HepG2 (cell line): ENCODE measurements at regions not wholly inside any gene's neighbourhood (a gene's known extent, or its start where the extent isn't known, plus 50 kb on each side); places are given as distances from the start of the nearest gene placed in this dataset.

Experiments used
- ATAC-seq: fragments of 200-7000 bp; cut with Tn5 transposase; 3 replicates; pipeline ENCODE4 v1.9.1; 2020; ENCODE audit warnings: mild to moderate bottlenecking, moderate library complexity
- BruUV-seq: library from RNA; stranded (reverse); fragments of 400-500 nt; replicated peaks from 2 replicates; lab custom pipeline; 2021; lab: Mats Ljungman, UMichigan
- CTCF ChIA-PET: fragments of 300-600 bp; formaldehyde crosslinking; extraction: SDS; loops from one replicate; lab custom pipeline; 2021; ENCODE audit warnings: low total read pairs, inconsistent platforms, low intra/inter-chr PET ratio; lab: Yijun Ruan, JAX
- POLR2A ChIA-PET: fragments of 350-600 bp; sonication (Branson Sonifier 250); formaldehyde crosslinking; loops from one replicate; lab custom pipeline; 2020; ENCODE audit warnings: antibody characterized with exemption, inconsistent platforms; lab: Yijun Ruan, JAX
- DNase-seq: peaks from one replicate; pipeline ENCODE4 v3.0.0-alpha.2; 2015; ENCODE audit warnings: low spot score
- FAIRE-seq: peaks from 3 replicates; lab custom pipeline; 2011; peaks lifted over from hg19 to GRCh38; lab: Jason Lieb, UNC
- H2AFZ ChIP-seq: one replicate; pipeline ENCODE4 v1.6.1; 2011; ENCODE audit warnings: low read length, inconsistent platforms
- H3K27ac ChIP-seq: fragments of 300-600 bp; 3 replicates; pipeline ENCODE4 v1.8.0; 2011; ENCODE audit warnings: mixed run types, mild to moderate bottlenecking, mixed read lengths, low read length, inconsistent platforms; ENCODE audit not compliant: insufficient read depth; ENCODE audit errors: extremely low read length
- H3K27me3 ChIP-seq, 2 experiments: fragments of 200-600 bp in 1 of 2; 2 replicates in 1 of 2; 3 replicates in 1 of 2; pipeline versions ENCODE4 v1.6.0 to v1.8.0; 2011; ENCODE audit warnings: low read length in 2 of 2, mild to moderate bottlenecking in 2 of 2, moderate library complexity in 2 of 2, inconsistent platforms in 1 of 2; ENCODE audit not compliant: insufficient read depth in 2 of 2, control insufficient read depth in 1 of 2
- H3K36me3 ChIP-seq, 2 experiments: fragments of 200-600 bp in 1 of 2; replicated peaks in 1 of 2; 2 replicates in 1 of 2; 3 replicates in 1 of 2; pipeline versions ENCODE4 v1.5.1 to v1.8.0; 2011; ENCODE audit warnings: low read length in 2 of 2, inconsistent platforms in 1 of 2; ENCODE audit not compliant: insufficient read depth in 2 of 2, control insufficient read depth in 1 of 2
- H3K4me1 ChIP-seq: 2 replicates; pipeline ENCODE4 v1.5.1; 2012; ENCODE audit warnings: low read length, inconsistent platforms; ENCODE audit not compliant: insufficient read depth
- H3K4me2 ChIP-seq: 2 replicates; pipeline ENCODE4 v1.6.0; 2011; ENCODE audit warnings: low read depth, low read length, inconsistent platforms
- H3K4me3 ChIP-seq, 3 experiments: fragments of 200-600 bp in 1 of 3; sonication (generic), shearing (Covaris generic) in 1 of 3; replicated peaks in 1 of 3; 2 replicates each; pipeline ENCODE4 v1.5.1; 2011 to 2016; ENCODE audit warnings: low read length in 3 of 3, inconsistent platforms in 2 of 3, low read depth in 2 of 3, mild to moderate bottlenecking in 2 of 3, control low read depth in 1 of 3, mixed read lengths in 1 of 3; ENCODE audit not compliant: insufficient read depth in 1 of 3
- H3K79me2 ChIP-seq: one replicate; pipeline ENCODE4 v1.6.1; 2011; ENCODE audit warnings: low read length, inconsistent platforms; ENCODE audit not compliant: insufficient read depth
- H3K9ac ChIP-seq: 2 replicates; pipeline ENCODE4 v1.6.0; 2011; ENCODE audit warnings: mild to moderate bottlenecking, low read depth, low read length, inconsistent platforms; ENCODE audit not compliant: insufficient read depth
- H3K9me3 ChIP-seq: 2 replicates; pipeline ENCODE4 v1.5.1; 2012; ENCODE audit warnings: mild to moderate bottlenecking, low read length
- H4K20me1 ChIP-seq: 2 replicates; pipeline ENCODE4 v1.6.0; 2011; ENCODE audit warnings: inconsistent platforms, mild to moderate bottlenecking, low read length, moderate library complexity; ENCODE audit not compliant: insufficient read depth
- FOXK1 ChIP-seq: sonication (generic); formaldehyde crosslinking; IDR thresholded peaks from 2 replicates; pipeline ENCODE4 v1.4.0; 2020; ENCODE audit warnings: low read depth, missing genetic modification reagents, borderline replicate concordance
- MEIS2 ChIP-seq: sonication (generic); formaldehyde crosslinking; IDR thresholded peaks from 2 replicates; pipeline ENCODE4 v1.9.0; 2021; ENCODE audit warnings: mild to moderate bottlenecking, missing genetic modification reagents
- NR2F2 ChIP-seq: IDR thresholded peaks from 2 replicates; pipeline ENCODE4 v1.6.1; 2012; ENCODE audit warnings: low read depth, inconsistent platforms, borderline replicate concordance
- POLR2AphosphoS2 ChIP-seq: IDR thresholded peaks from 2 replicates; pipeline ENCODE4 v1.6.1; 2011; ENCODE audit warnings: low read depth, low read length, improper control_type of control experiment
- TFDP2 ChIP-seq: sonication (generic); formaldehyde crosslinking; IDR thresholded peaks from 2 replicates; pipeline ENCODE4 v1.4.0; 2020; ENCODE audit warnings: missing genetic modification reagents
- ZFP41 ChIP-seq: sonication (generic); formaldehyde crosslinking; IDR thresholded peaks from 2 replicates; pipeline ENCODE4 v1.4.0; 2020; ENCODE audit warnings: mild to moderate bottlenecking, missing genetic modification reagents, borderline replicate concordance
- ZKSCAN1 ChIP-seq: fragments of 150-350 bp; IDR thresholded peaks from 2 replicates; pipeline ENCODE4 v1.6.1; 2014; ENCODE audit warnings: low read length
- ZNF121 ChIP-seq: sonication (generic); formaldehyde crosslinking; IDR thresholded peaks from 2 replicates; pipeline ENCODE4 v1.5.0; 2020; ENCODE audit warnings: mild to moderate bottlenecking, missing genetic modification reagents
- ZNF414 ChIP-seq: sonication (generic); formaldehyde crosslinking; IDR thresholded peaks from 2 replicates; pipeline ENCODE4 v1.5.0; 2020; ENCODE audit warnings: missing genetic modification reagents
- ZNF441 ChIP-seq: sonication (generic); formaldehyde crosslinking; IDR thresholded peaks from 2 replicates; pipeline ENCODE4 v1.7.0; 2021; ENCODE audit warnings: missing genetic modification reagents, borderline replicate concordance
- ZNF746 ChIP-seq: sonication (generic); formaldehyde crosslinking; IDR thresholded peaks from 2 replicates; pipeline ENCODE4 v1.8.0; 2022; ENCODE audit warnings: mild to moderate bottlenecking, missing genetic modification reagents
- ZNF782 ChIP-seq: sonication (generic); formaldehyde crosslinking; IDR thresholded peaks from 2 replicates; pipeline ENCODE4 v1.4.0; 2020; ENCODE audit warnings: missing genetic modification reagents, mild to moderate bottlenecking, borderline replicate concordance
- WGBS: methylation state at CpG from one replicate; pipeline ENCODE4 v1.1.6; 2017; ENCODE audit warnings: low lambda C conversion rate; 5-methylcytosine and 5-hydroxymethylcytosine counted together
- in situ Hi-C: cut with HindIII; loops from 2 replicates; pipeline ENCODE4 v1.10.0; 2017; ENCODE audit warnings: low pct_unique_long_range_greater_than_20kb; ENCODE audit not compliant: extremely low pct_ligation_motif_present
- intact Hi-C: fragments of 100-400 bp; cut with micrococcal nuclease; formaldehyde crosslinking; loops from one replicate; pipeline ENCODE4 v1.10.0; 2022; ENCODE audit not compliant: unreplicated experiment
- TF ChIP-seq, protein P1 (sequence below): sonication (generic); formaldehyde crosslinking; IDR thresholded peaks from 2 replicates; pipeline ENCODE4 v1.4.0; 2020; ENCODE audit warnings: missing genetic modification reagents

DNA sequence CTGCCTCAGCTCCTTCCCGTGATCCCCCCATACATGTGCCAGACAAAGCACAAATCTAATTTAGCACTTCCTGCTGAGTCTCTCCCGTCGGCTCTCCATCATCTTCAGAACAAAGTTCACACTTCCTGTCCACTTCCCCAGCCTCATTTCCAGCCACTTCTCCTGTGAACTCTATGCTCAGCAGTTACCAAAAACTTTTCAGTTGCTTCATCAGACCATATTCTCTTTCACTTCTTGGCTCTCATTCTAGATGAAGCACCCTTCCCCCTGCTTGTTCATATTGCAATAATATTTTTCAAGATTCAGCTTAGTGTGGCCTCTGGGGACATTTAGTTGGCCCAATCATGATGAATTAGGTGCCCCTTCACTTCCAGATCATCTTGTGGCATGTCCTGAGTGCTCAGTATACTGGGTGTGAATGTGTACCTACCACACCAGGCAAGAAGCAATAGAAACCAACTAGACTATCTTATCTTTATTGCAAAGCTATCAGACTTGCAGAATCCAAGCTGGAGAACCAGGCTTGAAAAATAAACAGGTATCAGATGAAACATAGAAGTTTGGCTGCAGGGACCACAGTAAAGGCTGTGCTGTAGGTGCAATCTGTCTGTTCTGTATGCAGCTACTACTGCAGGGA lies 115.8 kb downstream of the NXPE2 start:
- intact Hi-C loops, result no loop called here

DNA sequence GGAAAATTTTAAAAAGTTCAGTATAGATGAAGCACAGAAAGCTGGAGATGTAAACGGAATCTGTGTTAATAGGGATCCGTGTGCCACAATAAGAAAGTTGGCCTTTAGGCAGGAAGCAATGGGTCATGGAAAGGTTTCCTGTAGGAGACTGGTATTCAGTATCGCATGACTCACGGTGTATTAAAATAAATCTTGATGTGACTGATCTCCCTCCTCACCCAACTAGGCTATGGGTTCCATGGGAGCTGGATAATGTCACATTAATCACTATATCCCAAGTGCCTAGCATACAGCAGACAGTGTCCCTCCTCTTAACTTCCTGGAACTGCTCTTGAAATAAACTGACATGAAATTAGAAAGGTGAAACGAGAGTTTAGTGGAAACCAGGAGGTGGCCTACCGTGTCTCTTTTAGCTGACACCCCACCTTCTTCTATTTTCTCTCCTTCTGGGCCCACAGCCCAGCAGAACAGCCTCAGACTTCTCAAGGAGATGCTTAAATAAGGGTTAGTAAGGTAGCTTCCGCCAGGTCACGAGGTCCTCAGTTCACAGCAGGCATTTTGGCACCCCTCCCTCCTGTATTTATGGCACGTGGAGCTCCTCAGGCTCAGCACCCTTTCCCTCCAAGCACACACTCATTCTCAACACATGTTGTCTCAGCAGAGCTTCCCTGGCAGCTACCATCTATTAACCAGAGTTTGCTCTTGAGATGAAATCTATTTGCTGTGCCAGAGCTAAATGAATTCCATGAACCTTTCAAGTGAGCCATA lies 118.8 kb downstream of the NXPE2 start:
- no peak for ATAC-seq
- intact Hi-C loops (no loop called here), in situ Hi-C loops (loop anchor here (25.0 kb wide), 1 partner anchor 315 kb away; no protein-coding TSS in a partner anchor)
- Histone ChIP-seq H3K9ac (no peak overlapping the region), H3K4me3 (no peak overlapping the region), H3K36me3 (no peaks in the 10 kb centered on the region; a peak in 1 of 5 replicates), H4K20me1 (no peaks in the 10 kb centered on the region), H3K4me1 (no peaks in the 10 kb centered on the region), H3K4me2 (no peak overlapping the region), H3K9me3 (no peaks in the 10 kb centered on the region), H3K79me2 (no peaks in the 10 kb centered on the region), H2AFZ (no peak overlapping the region), H3K27ac (no peak overlapping the region), H3K27me3 (0 out of 5 replicates have a peak, but pooled peaks cover 0 to 1% of the 10 kb centered on the region in 2 experiments)
- ChIA-PET POLR2A (no interaction called here), CTCF (no interaction called here)
- FAIRE-seq, result no peak
- 12% methylated on average over 8 of the region's 9 CpGs for WGBS
- no peak for DNase-seq
- no TSS peak for BruUV-seq
- TF ChIP-seq ZNF121 (CRISPR knock-in tag) (no peak), ZKSCAN1 (no peak), NR2F2 (no peak), ZNF441 (no peak), FOXK1 (CRISPR knock-in tag) (no peak), ZFP41 (no peak), TFDP2 (CRISPR knock-in tag) (no peak)
- TF ChIP-seq, protein P1, sequence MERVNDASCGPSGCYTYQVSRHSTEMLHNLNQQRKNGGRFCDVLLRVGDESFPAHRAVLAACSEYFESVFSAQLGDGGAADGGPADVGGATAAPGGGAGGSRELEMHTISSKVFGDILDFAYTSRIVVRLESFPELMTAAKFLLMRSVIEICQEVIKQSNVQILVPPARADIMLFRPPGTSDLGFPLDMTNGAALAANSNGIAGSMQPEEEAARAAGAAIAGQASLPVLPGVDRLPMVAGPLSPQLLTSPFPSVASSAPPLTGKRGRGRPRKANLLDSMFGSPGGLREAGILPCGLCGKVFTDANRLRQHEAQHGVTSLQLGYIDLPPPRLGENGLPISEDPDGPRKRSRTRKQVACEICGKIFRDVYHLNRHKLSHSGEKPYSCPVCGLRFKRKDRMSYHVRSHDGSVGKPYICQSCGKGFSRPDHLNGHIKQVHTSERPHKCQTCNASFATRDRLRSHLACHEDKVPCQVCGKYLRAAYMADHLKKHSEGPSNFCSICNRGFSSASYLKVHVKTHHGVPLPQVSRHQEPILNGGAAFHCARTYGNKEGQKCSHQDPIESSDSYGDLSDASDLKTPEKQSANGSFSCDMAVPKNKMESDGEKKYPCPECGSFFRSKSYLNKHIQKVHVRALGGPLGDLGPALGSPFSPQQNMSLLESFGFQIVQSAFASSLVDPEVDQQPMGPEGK (CRISPR knock-in tag), result no peak

More for the DNA sequence above, 115.8 kb downstream of the NXPE2 start:
- ChIA-PET POLR2A (no interaction called here), CTCF (no interaction called here)
- TF ChIP-seq POLR2AphosphoS2 (no peak), ZNF782 (CRISPR knock-in tag) (no peak), MEIS2 (CRISPR knock-in tag) (no peak), ZNF414 (CRISPR knock-in tag) (no peak), ZNF746 (CRISPR knock-in tag) (no peak)
- Histone ChIP-seq H3K9me3 (no peaks in the 10 kb centered on the region), H3K4me2 (no peak overlapping the region), H3K9ac (no peak overlapping the region), H3K79me2 (no peaks in the 10 kb centered on the region), H3K4me1 (no peaks in the 10 kb centered on the region), H2AFZ (no peak overlapping the region), H3K36me3 (no peaks in the 10 kb centered on the region), H4K20me1 (no peaks in the 10 kb centered on the region), H3K27me3 (peaks cover 1 to 7% of the 10 kb centered on the region in 2 experiments; a peak in 1 of 5 replicates), H3K27ac (no peak overlapping the region), H3K4me3 (no peak overlapping the region)
- in situ Hi-C loops, result loop anchor here (25.0 kb wide), 1 partner anchor 318 kb away; no protein-coding TSS in a partner anchor
- DNase-seq (no peak), ATAC-seq (no peak), FAIRE-seq (no peak)
- no TSS peak for BruUV-seq
- 0% methylated on average over 3 of the region's 3 CpGs for WGBS
